Medulla oblongata (tissue), 1 donor: ENCODE measurements at regions not wholly inside any gene's neighbourhood (a gene's known extent, or its start where the extent isn't known, plus 50 kb on each side); places are given as distances from the start of the nearest gene placed in this dataset.
"Not testable (repeated sequence)": the region's sequence is repeated elsewhere in the genome, so short reads cannot be mapped to it uniquely, and the experiment has no call there.

Source experiments
- DNase-seq: peaks from one replicate; pipeline ENCODE4 v3.0.0-alpha.2; 2015; ENCODE audit errors: extremely low spot score

DNA sequence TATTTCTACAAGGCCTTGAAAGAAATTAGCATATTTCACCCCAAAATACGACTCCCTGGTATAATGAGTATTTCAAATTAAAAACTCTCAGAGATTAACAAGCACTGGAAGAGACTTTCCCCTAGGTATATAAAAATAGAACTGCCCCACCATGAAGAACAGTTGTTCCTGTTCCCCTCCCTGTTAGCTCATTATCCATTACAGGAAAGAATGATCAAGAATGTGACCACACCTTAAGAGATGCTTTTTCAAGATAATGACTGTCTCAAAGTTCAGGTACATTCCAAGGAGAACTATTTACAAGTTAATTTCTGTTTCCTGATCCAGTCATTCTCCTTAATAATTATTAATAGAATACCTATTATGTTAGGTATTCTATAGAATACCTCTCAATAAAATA is 1220.6 kb upstream of the CDH2 start:
- no peak for DNase-seq

DNA sequence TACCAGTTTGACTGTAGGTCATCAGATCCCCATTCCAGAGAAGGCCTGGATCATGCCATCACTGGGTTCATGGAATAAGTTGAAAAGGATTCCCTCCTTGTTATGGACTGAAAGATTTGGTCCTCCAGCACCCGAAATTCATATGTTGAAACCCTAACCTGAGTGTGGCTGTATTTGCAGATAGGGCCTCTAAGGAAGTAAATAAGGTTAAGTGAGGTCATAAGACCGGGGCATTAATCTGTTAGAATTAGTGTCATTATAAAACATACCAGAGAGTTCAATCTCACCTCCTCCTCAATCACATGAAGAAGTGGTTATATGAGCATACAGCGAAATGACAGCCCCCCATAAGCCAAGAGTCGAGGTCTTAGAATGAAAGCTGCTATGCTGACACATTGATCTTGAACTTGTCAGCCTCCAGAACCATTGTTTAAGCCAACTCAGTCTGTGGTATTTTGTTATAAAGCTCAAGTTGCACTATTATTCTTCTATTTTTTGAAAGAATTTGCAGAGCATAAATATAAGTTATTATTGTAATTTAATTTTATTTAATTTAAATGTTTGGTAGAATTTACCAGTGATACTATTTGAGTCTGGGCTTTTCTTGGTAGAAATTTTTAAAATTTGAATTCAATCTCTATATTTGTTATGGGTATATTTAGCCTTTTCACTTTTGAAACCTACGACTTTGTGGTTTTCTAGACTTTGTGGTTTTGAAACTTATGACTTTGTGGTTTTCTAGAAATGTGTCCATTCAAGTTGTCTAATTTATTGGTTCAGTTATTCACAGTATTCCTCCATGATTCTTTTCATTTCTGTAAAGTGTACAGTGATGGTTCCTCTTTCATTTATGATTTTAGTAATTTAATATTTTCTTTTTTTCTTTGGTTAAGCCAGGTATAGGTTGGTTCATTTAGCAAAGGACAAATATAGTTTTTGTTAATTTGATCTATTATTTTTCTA is 1206.7 kb upstream of the CDH2 start:
- DNase-seq = no peak

DNA sequence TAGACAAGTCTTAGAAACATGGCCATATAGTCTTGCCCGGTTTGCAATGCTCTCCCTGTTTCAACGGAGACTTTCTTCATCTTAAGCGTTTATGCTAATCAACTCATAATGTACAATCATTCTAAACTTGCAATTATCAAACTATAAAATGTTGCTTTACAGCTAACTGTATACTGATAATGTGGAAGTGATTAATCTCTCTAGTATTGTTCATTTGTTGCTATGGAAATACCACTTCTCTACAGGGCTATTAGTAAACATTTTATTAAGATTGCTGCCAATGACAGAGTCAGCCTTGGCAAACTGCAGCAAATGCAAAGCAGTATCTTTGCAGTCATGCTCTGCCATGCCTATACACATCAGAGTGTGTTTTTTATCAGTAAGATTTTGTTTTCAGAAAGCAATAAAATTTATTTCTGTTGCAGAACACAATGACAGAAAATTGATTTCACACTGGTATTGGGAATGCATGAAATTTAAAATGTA is 1201.8 kb upstream of the CDH2 start:
- no peak for DNase-seq

DNA sequence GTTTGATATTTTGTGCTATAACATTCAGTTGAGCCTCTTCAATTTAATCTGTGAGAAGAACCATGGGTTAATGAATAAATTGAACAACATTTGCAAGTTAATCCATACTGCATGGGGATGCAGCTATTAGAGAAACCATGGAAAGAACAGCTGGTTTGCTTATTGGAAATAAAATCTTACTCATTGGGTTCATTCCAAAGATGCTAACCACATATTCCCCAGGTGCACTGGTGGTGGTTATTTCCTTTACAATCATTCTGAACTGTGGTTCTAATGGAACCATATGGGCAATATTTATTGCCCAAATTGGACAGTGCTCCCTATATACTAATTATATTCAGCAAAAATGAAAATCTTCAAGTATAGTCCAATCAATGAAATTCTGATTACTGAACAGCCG is 1200.4 kb upstream of the CDH2 start:
- DNase-seq = no peak

GRCh38 chr18:29373000-29373399 is 1196.1 kb upstream of the CDH2 start:
- DNase-seq = no peak

DNA sequence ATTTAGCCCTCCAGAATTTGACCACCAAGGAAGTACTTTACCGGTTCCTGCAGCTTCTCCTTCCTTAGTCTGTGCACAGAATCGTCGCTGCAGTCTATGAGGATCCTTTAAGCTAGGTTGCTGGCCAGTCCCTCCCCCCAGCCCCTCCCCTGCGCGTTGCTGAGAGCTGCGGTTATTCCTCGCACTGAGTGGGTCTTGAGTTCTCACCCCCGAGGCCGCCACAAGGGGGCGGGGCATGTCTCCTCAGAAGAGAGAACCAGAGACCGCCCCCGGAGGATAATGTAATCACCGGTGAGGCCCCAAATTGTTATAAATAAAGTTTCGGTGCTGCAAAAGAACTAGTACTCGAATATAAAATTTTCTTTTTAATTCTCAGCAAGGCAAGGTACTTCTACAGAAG is 1184.9 kb upstream of the CDH2 start:
- no peak for DNase-seq

- not testable (repeated sequence) for DNase-seq
These were observed 1183.7 kb upstream of the CDH2 start for GRCh38 chr18:29360659-29361058.

GRCh38 chr18:29359222-29359621 is 1182.3 kb upstream of the CDH2 start:
- not testable (repeated sequence) for DNase-seq

GRCh38 chr18:29351171-29351570 is 1174.2 kb upstream of the CDH2 start:
- no peak for DNase-seq

- DNase-seq = no peak
These were observed 1152.0 kb upstream of the CDH2 start for GRCh38 chr18:29328932-29329331.

DNA sequence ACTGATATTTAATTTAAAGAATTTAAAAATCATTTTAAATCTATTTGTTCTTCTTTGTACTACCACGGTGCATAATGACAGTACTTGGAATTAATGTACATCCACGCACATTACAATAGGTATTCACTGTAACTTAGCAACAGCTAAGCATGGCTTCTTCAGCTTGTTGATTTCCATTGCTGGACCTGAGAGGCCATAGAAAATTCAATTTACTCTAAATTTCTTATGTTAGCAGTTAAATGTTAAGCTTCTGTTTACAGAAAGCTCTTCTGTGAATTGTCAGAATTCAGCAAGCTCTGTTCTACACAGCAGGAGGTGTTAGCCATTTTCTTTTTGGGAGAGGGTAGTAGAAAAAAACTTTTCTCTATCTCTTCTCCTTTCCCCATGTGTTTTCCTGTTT is 1149.3 kb upstream of the CDH2 start:
- DNase-seq = no peak

DNA sequence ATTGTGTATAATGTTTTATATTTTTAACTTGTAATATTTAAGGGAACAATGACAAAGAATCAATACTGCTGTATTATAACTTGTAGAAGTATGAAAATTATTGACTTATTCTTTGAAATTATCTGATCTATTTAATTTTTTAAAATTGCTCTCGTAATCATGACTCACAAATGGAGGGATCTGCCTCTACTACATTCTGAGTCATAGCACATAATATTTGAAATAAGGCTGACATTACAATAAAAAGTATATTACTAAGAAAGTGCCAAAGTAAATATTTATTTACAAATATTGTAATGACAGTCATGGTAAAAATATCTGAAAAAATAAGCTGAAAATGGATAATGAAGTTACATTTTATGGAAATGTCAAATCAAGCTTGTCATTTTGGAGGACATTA is 1144.6 kb upstream of the CDH2 start:
- DNase-seq = no peak

- DNase-seq = no peak
These were observed 1136.4 kb upstream of the CDH2 start for GRCh38 chr18:29313312-29313711.

DNA sequence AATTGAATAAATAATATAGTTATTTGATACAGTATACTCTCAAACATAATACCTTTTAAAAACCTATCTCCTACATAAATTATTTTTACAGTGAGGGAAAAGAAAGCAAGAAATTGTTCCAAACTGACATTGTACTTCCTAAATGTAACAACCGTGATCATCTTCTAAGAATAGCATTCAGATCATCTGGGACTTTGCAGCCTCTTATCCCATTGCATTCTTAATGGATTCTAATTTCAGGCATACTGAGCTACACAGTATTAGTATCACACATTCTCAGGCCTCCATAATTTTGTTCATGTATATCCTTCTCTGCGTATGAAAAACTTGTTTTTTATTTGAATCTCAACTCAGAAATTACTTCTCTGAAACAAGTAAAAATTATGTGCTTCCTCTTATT is 1134.7 kb upstream of the CDH2 start:
- DNase-seq = no peak

DNA sequence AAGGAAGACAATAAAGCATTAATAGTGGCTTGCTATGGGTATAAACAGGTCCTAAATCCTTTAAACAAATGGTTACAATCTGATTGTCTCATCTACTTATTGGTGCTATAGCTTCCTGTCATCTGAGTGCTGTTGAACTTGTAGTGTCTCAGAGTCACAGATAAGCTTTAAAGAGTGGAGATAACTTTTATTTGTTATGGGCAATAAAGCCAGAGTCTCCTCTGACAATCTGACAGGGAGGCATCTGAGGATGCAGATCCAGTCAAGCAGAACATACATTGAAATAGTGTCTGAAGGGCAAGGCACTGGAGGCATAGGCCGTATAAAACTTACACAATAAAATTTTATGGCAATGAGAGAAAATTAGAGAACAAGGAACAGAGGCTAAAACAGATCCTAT is 1132.4 kb upstream of the CDH2 start:
- DNase-seq = no peak

GRCh38 chr18:29307982-29308381 is 1131.1 kb upstream of the CDH2 start:
- DNase-seq = no peak

GRCh38 chr18:29307231-29307630 is 1130.3 kb upstream of the CDH2 start:
- DNase-seq = no peak

- no peak for DNase-seq
These were observed 1128.6 kb upstream of the CDH2 start for GRCh38 chr18:29305516-29305915.

DNA sequence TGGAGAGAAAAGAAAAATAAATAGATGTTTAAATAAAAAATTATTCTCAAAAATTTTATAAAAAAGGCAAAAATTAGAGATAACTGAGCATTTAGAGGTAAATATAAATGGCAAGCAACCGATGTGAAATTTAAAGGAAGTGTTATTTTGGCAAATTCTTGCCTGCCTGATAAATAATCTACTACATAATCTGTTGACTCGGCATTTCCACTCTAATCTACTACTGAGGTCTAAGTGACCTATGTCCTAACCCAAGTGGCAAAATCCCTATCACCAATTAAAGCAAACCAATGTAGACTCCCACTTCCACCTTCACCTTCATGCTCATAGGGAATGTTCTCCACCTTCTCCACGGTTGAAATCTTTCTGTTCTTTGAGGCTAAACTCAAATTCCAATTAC is 1124.1 kb upstream of the CDH2 start:
- DNase-seq = no peak

GRCh38 chr18:29285471-29285870 is 1108.5 kb upstream of the CDH2 start:
- no peak for DNase-seq

- no peak for DNase-seq
These were observed 1094.6 kb upstream of the CDH2 start for GRCh38 chr18:29271501-29271900.

DNA sequence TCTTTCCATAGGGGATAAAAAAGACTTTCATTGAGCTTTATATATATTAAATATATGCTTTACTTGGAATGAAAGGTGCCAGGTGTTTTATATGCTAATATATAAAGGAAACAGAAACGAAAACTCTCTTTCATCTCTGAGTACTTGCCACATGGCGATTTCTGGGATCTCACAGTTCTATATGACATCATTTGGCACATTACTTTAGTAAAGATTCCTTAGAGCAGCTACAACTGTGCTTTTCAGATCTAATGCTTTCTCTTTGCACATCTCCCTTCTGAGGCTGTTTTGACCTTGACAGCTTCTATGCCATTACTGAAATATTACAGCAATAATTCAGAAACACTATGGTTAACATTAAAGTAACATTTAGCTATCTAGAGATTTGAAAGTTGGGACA is 1082.9 kb upstream of the CDH2 start:
- DNase-seq = no peak

GRCh38 chr18:29254123-29254522 is 1077.2 kb upstream of the CDH2 start:
- DNase-seq = no peak

DNA sequence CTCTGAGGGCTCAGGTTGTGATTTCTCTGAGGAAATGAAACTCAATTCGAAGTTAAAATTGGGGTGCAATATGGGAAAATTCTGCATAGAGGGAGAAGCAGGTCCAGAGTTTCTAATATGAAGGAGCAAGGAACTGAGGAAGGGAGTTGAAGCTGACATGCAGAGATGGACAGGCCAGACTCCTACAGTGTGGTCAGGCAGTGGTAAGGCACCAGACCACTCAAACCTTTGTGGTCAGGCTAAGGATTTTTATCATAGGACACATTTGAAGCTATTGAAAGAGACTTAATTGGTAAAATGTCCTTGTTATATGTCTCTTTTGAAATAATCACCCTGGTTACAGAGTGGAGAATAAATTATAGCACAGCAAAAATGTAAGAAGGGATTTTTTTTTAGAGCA is 1074.8 kb upstream of the CDH2 start:
- no peak for DNase-seq
